ENCODE measurements at regions not wholly inside any gene's neighbourhood (a gene's known extent, or its start where the extent isn't known, plus 50 kb on each side); places are given as distances from the start of the nearest gene placed in this dataset.

- Histone ChIP-seq H3K36me3 (no peaks in the 10 kb centered on the region), H3K27me3 (no peaks in the 10 kb centered on the region), H3K4me3 (no peak overlapping the region), H3K4me1 (no peaks in the 10 kb centered on the region), H3K9me3 (no peaks in the 10 kb centered on the region), H3K27ac (no peak overlapping the region)
- 54% methylated on average over 2 of the region's 2 CpGs for WGBS (ENCODE audit: insufficient coverage, low coverage, low lambda C conversion rate, missing lambda C conversion rate)
- TF ChIP-seq CTCF (IDR thresholded peaks at IDR 0.05) (no peak), POLR2A (IDR thresholded peaks at IDR 0.05) (no peak)
- intact Hi-C loops (cut with DNase I) = no loop called here
- no peak for DNase-seq
- ATAC-seq = no peak
These were observed 59.8 kb upstream of the FHIT start for GRCh38 chr3:61311044-61311443.

GRCh38 chr3:61315871-61316270, 64.6 kb upstream of the FHIT start:
- TF ChIP-seq CTCF (IDR thresholded peaks at IDR 0.05) (no peak), POLR2A (IDR thresholded peaks at IDR 0.05) (no peak)
- DNase-seq (no peak), ATAC-seq (peak in 2 of 4 donors; percentile 19 to 61)
- intact Hi-C loops (cut with DNase I) = no loop called here
- no peak overlapping the region for H3K27ac ChIP-seq
- no peaks in the 10 kb centered on the region for H3K36me3 ChIP-seq
- H3K4me1 ChIP-seq = no peaks in the 10 kb centered on the region
- no peaks in the 10 kb centered on the region for H3K27me3 ChIP-seq
- no peaks in the 10 kb centered on the region for H3K9me3 ChIP-seq
- no peak overlapping the region for H3K4me3 ChIP-seq
- WGBS (ENCODE audit: insufficient coverage, low coverage, low lambda C conversion rate, missing lambda C conversion rate) = 9% methylated on average over 3 of the region's 3 CpGs

GRCh38 chr3:61323094-61323493, 71.8 kb upstream of the FHIT start:
- Histone ChIP-seq H3K27me3 (no peaks in the 10 kb centered on the region), H3K36me3 (no peaks in the 10 kb centered on the region), H3K4me3 (no peak overlapping the region), H3K27ac (no peak overlapping the region), H3K9me3 (no peaks in the 10 kb centered on the region), H3K4me1 (no peaks in the 10 kb centered on the region)
- TF ChIP-seq POLR2A (IDR thresholded peaks at IDR 0.05) = no peak
- TF ChIP-seq CTCF (IDR thresholded peaks at IDR 0.05) = no peak
- DNase-seq (no peak), ATAC-seq (no peak)
- intact Hi-C loops (cut with DNase I) = no loop called here
- 46% methylated on average over 3 of the region's 3 CpGs for WGBS (ENCODE audit: insufficient coverage, low coverage, low lambda C conversion rate, missing lambda C conversion rate)

- no peaks in the 10 kb centered on the region for H3K9me3 ChIP-seq
- H3K27ac ChIP-seq = no peak overlapping the region
- ATAC-seq (no peak), DNase-seq (no peak)
- intact Hi-C loops (cut with DNase I) = no loop called here
- no peaks in the 10 kb centered on the region for H3K27me3 ChIP-seq
- no peaks in the 10 kb centered on the region for H3K4me1 ChIP-seq
- TF ChIP-seq POLR2A (IDR thresholded peaks at IDR 0.05) (no peak), CTCF (IDR thresholded peaks at IDR 0.05) (no peak)
- H3K36me3 ChIP-seq = no peaks in the 10 kb centered on the region
- 77% methylated on average over 5 of the region's 5 CpGs for WGBS (ENCODE audit: insufficient coverage, low coverage, low lambda C conversion rate, missing lambda C conversion rate)
- no peak overlapping the region for H3K4me3 ChIP-seq
These were observed 80.8 kb upstream of the FHIT start for GRCh38 chr3:61331929-61332552.

Data from right lobe of liver (tissue), 6 donors.